OCI-LY1 (cell line): ENCODE measurements at regions not wholly inside any gene's neighbourhood (a gene's known extent, or its start where the extent isn't known, plus 50 kb on each side); places are given as distances from the start of the nearest gene placed in this dataset.

Experiments used
- H2AFZ ChIP-seq: fragments of 200-600 bp; sonication (generic), shearing (Covaris generic); 2 replicates; pipeline ENCODE4 v1.6.0; 2014; ENCODE audit warnings: antibody characterized with exemption, mild to moderate bottlenecking, low read length
- H3F3A ChIP-seq: fragments of 200-600 bp; sonication (generic), shearing (Covaris generic); 2 replicates; pipeline ENCODE4 v1.6.0; 2014; ENCODE audit warnings: mild to moderate bottlenecking, antibody characterized with exemption, low read length, moderate library complexity; ENCODE audit not compliant: insufficient read depth
- H3K27ac ChIP-seq: fragments of 200-600 bp; sonication (generic); 2 replicates; pipeline ENCODE4 v1.5.1; 2014; ENCODE audit warnings: low read length, mixed run types, mild to moderate bottlenecking, low read depth; ENCODE audit not compliant: poor library complexity, severe bottlenecking
- H3K27me3 ChIP-seq: fragments of 200-600 bp; sonication (generic); 2 replicates; pipeline ENCODE4 v1.6.0; 2014; ENCODE audit warnings: antibody characterized with exemption, mild to moderate bottlenecking, low read length, moderate library complexity; ENCODE audit not compliant: insufficient read depth
- H3K36me3 ChIP-seq: fragments of 200-600 bp; sonication (generic); 2 replicates; pipeline ENCODE4 v1.6.1; 2014; ENCODE audit warnings: mild to moderate bottlenecking, antibody characterized with exemption, low read length, moderate library complexity, mixed read lengths; ENCODE audit not compliant: insufficient read depth
- H3K4me1 ChIP-seq: fragments of 200-600 bp; sonication (generic); 2 replicates; pipeline ENCODE4 v1.5.1; 2014; ENCODE audit warnings: mild to moderate bottlenecking, low read length, moderate library complexity; ENCODE audit not compliant: insufficient read depth, severe bottlenecking
- H3K4me2 ChIP-seq: fragments of 200-600 bp; sonication (generic), shearing (Covaris generic); 2 replicates; pipeline ENCODE4 v1.6.1; 2014; ENCODE audit warnings: low read length
- H3K4me3 ChIP-seq: fragments of 200-600 bp; sonication (generic); 2 replicates; pipeline ENCODE4 v1.5.1; 2014; ENCODE audit warnings: low read length, low read depth, mild to moderate bottlenecking, mixed read lengths; ENCODE audit not compliant: poor library complexity, severe bottlenecking
- H3K79me2 ChIP-seq: fragments of 200-600 bp; shearing (Covaris generic); 2 replicates; pipeline ENCODE4 v1.6.1; 2016; ENCODE audit warnings: mixed run types, low read length, mixed read lengths; ENCODE audit not compliant: insufficient read depth
- H3K9ac ChIP-seq: fragments of 200-600 bp; sonication (generic), shearing (Covaris generic); 2 replicates; pipeline ENCODE4 v1.6.1; 2014; ENCODE audit warnings: mild to moderate bottlenecking, low read length, mixed read lengths
- H3K9me2 ChIP-seq: fragments of 200-600 bp; sonication (generic), shearing (Covaris generic); 2 replicates; pipeline ENCODE4 v1.6.1; 2014; ENCODE audit warnings: low read depth, mild to moderate bottlenecking, low read length, mixed read lengths
- H3K9me3 ChIP-seq: fragments of 200-600 bp; shearing (Covaris generic); 2 replicates; pipeline ENCODE4 v1.6.1; 2014; ENCODE audit warnings: low read length, mixed read lengths
- H4K20me1 ChIP-seq: fragments of 200-600 bp; sonication (generic), shearing (Covaris generic); 2 replicates; pipeline ENCODE4 v1.6.0; 2016; ENCODE audit warnings: mild to moderate bottlenecking, low read length; ENCODE audit not compliant: insufficient read depth
- EZH2 ChIP-seq: fragments of 200-600 bp; sonication (generic), shearing (Covaris generic); IDR thresholded peaks from 2 replicates; pipeline ENCODE4 v1.8.0; 2017; ENCODE audit warnings: borderline replicate concordance, mixed run types, mild to moderate bottlenecking, antibody characterized with exemption, low read length, moderate library complexity, mixed read lengths
- TF ChIP-seq, protein P1 (sequence below): fragments of 200-600 bp; sonication (generic), shearing (Covaris generic); IDR thresholded peaks from 2 replicates; pipeline ENCODE4 v1.5.1; 2017; ENCODE audit warnings: mild to moderate bottlenecking, antibody characterized with exemption, low read length, moderate library complexity, mixed read lengths

DNA sequence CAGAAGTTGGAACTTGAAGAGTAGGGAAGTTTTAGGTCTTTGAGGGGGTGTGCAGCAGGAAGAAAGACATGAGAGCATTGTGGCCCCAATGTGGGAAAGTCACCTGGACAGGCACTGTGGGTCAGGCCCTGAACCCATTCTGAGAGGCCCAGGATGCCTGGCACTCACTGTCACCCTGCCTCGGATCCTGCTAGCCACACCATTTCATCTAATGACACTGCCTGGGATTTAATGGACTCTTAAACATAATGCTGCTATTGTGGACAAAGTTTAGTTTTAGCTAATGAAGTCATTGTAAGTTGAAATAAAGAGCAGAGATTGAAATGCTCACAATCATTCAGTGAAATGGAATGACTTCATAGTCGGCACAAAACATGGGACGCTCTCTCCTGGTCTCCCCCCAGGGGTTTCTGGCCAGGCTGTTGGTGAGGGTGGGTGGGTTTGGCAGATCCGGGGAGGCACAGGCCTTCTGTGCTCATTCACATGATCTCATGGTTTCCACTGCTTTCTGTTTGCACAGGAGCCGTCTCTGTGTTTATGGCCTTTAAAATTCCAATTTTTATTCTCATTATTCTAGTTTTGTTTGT is 141.8 kb upstream of the KLHL29 start:
- no peaks in the 10 kb centered on the region for H4K20me1 ChIP-seq
- no peak overlapping the region for H3K9ac ChIP-seq
- no peak overlapping the region for H2AFZ ChIP-seq
- H3K79me2 ChIP-seq = no peaks in the 10 kb centered on the region
- H3K27ac ChIP-seq = no peak overlapping the region
- H3K4me2 ChIP-seq = no peak overlapping the region
- no peaks in the 10 kb centered on the region for H3K9me2 ChIP-seq
- no peaks in the 10 kb centered on the region for H3K27me3 ChIP-seq
- no peak overlapping the region for H3K4me3 ChIP-seq
- H3K4me1 ChIP-seq = no peaks in the 10 kb centered on the region
- no peaks in the 10 kb centered on the region for H3K36me3 ChIP-seq
- TF ChIP-seq, protein P1, sequence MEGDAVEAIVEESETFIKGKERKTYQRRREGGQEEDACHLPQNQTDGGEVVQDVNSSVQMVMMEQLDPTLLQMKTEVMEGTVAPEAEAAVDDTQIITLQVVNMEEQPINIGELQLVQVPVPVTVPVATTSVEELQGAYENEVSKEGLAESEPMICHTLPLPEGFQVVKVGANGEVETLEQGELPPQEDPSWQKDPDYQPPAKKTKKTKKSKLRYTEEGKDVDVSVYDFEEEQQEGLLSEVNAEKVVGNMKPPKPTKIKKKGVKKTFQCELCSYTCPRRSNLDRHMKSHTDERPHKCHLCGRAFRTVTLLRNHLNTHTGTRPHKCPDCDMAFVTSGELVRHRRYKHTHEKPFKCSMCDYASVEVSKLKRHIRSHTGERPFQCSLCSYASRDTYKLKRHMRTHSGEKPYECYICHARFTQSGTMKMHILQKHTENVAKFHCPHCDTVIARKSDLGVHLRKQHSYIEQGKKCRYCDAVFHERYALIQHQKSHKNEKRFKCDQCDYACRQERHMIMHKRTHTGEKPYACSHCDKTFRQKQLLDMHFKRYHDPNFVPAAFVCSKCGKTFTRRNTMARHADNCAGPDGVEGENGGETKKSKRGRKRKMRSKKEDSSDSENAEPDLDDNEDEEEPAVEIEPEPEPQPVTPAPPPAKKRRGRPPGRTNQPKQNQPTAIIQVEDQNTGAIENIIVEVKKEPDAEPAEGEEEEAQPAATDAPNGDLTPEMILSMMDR = no peak
- TF ChIP-seq EZH2 = no peak
- H3K9me3 ChIP-seq = no peaks in the 10 kb centered on the region
- no peaks in the 10 kb centered on the region for H3F3A ChIP-seq

DNA sequence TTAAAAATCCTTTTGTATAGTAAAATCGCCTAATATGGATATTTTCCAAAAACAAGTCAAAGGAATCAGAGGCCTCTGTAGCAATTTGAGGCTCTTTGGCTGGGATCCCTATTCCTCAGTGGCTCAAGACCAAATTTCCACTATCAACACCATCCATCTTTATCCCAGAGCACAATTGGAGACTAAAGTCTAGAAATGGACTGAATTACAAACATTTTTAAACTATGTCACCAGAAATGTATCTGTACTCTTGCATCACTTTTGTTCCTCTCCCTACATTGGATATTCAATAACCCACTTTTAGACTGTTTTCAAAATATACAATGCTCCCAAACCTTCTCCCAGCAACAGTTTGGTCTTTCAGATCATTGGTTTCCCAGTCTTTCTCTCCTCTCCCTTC is 140.4 kb upstream of the KLHL29 start:
- H3K9me2 ChIP-seq = no peaks in the 10 kb centered on the region
- H2AFZ ChIP-seq = no peak overlapping the region
- no peaks in the 10 kb centered on the region for H3K9me3 ChIP-seq

DNA sequence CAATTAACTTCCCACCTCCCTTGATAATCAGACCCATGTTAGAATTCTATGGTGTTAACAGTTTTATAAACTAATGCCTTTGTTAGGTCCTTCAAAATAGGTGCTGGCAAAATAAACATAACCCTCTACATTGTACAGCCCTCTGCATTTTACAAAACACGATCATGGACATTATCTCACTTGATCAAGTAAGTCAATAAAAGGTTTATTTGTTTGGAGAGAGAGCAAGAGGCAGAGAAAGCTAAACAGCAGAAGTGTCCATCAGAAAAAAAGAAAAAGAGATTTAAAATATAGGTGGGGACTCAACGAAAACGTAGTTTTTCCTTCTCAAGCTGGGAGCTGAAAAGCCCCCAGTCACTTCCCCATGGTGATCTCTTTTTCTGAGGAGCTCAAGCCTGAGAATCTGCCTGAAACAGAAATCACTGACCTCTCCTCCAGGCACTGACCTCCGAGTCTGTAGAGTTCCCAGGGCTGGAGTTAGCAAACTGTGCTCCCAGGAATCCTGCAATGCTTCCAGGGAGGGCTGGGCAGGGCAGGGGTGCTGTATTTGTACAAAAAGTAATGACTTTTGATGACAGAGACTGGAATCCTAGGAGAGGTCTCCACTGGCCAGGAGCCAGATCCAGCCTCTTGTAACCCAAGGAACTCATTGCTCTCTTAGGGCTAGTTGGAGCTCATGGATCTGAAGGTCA is 137.8 kb upstream of the KLHL29 start:
- no peaks in the 10 kb centered on the region for H3K4me1 ChIP-seq
- no peaks in the 10 kb centered on the region for H3K27me3 ChIP-seq
- no peak overlapping the region for H3K4me3 ChIP-seq
- no peak overlapping the region for H2AFZ ChIP-seq
- H4K20me1 ChIP-seq = no peaks in the 10 kb centered on the region
- no peaks in the 10 kb centered on the region for H3K79me2 ChIP-seq
- no peaks in the 10 kb centered on the region for H3F3A ChIP-seq
- H3K36me3 ChIP-seq = no peaks in the 10 kb centered on the region
- no peaks in the 10 kb centered on the region for H3K9me3 ChIP-seq
- no peak overlapping the region for H3K27ac ChIP-seq
- H3K9me2 ChIP-seq = no peaks in the 10 kb centered on the region
- TF ChIP-seq, protein P1 = no peak
- no peak for TF ChIP-seq EZH2
- no peak overlapping the region for H3K9ac ChIP-seq
- no peak overlapping the region for H3K4me2 ChIP-seq

More for the DNA sequence above, 140.4 kb upstream of the KLHL29 start:
- H3K4me1 ChIP-seq = no peaks in the 10 kb centered on the region
- H3F3A ChIP-seq = no peaks in the 10 kb centered on the region
- no peaks in the 10 kb centered on the region for H3K36me3 ChIP-seq
- H3K9ac ChIP-seq = no peak overlapping the region
- no peaks in the 10 kb centered on the region for H3K27me3 ChIP-seq
- no peaks in the 10 kb centered on the region for H4K20me1 ChIP-seq
- no peak overlapping the region for H3K4me3 ChIP-seq
- no peak overlapping the region for H3K4me2 ChIP-seq
- no peak for TF ChIP-seq EZH2
- TF ChIP-seq, protein P1 = no peak
- H3K27ac ChIP-seq = no peak overlapping the region
- no peaks in the 10 kb centered on the region for H3K79me2 ChIP-seq
